GM19023 (cell line): ENCODE measurements at regions not wholly inside any gene's neighbourhood (a gene's known extent, or its start where the extent isn't known, plus 50 kb on each side); places are given as distances from the start of the nearest gene placed in this dataset.

Experiments
- ATAC-seq: cut with Tn5 transposase; IDR thresholded peaks from one replicate; pipeline ENCODE4 v1.9.1; 2021; ENCODE audit warnings: mild to moderate bottlenecking, moderate library complexity; ENCODE audit not compliant: unreplicated experiment

GRCh38 chr21:16389643-16390042 is 659.9 kb downstream of the USP25 start:
- no peak for ATAC-seq

- no peak for ATAC-seq
Measured at GRCh38 chr21:16395285-16395684, 665.5 kb downstream of the USP25 start.

- no peak for ATAC-seq
Measured at GRCh38 chr21:16402752-16403151, 673.0 kb downstream of the USP25 start.

- no peak for ATAC-seq
Measured at GRCh38 chr21:16404776-16405175, 675.0 kb downstream of the USP25 start.

- no peak for ATAC-seq
Measured at GRCh38 chr21:16406355-16406754, 676.6 kb downstream of the USP25 start.

GRCh38 chr21:16407403-16408240 is 677.8 kb downstream of the USP25 start:
- ATAC-seq, result no peak

- ATAC-seq, result no peak
Measured at GRCh38 chr21:16408280-16408679, 678.5 kb downstream of the USP25 start.

- no peak for ATAC-seq
Measured at GRCh38 chr21:16409352-16409751, 679.6 kb downstream of the USP25 start.

- no peak for ATAC-seq
Measured at GRCh38 chr21:16418226-16418625, 688.4 kb downstream of the USP25 start.

GRCh38 chr21:16418642-16419041 is 688.9 kb downstream of the USP25 start:
- no peak for ATAC-seq

- no peak for ATAC-seq
Measured at GRCh38 chr21:16419188-16419921, 689.6 kb downstream of the USP25 start.

- no peak for ATAC-seq
Measured at GRCh38 chr21:16420031-16420724, 690.4 kb downstream of the USP25 start.

- ATAC-seq, result no peak
Measured at GRCh38 chr21:16421007-16421406, 691.2 kb downstream of the USP25 start.

- ATAC-seq, result no peak
Measured at GRCh38 chr21:16421965-16422364, 692.2 kb downstream of the USP25 start.

GRCh38 chr21:16422702-16423101 is 692.9 kb downstream of the USP25 start:
- no peak for ATAC-seq

GRCh38 chr21:16423921-16424320 is 694.1 kb downstream of the USP25 start:
- no peak for ATAC-seq

GRCh38 chr21:16424331-16424751 is 694.6 kb downstream of the USP25 start:
- ATAC-seq, result no peak

- ATAC-seq, result no peak
Measured at GRCh38 chr21:16425376-16425775, 695.6 kb downstream of the USP25 start.

GRCh38 chr21:16426936-16427335 is 697.2 kb downstream of the USP25 start:
- ATAC-seq, result no peak

- no peak for ATAC-seq
Measured at GRCh38 chr21:16427587-16428087, 697.9 kb downstream of the USP25 start.

- ATAC-seq, result no peak
Measured at GRCh38 chr21:16437586-16437985, 707.8 kb downstream of the USP25 start.
